ENCODE measurements at regions not wholly inside any gene's neighbourhood (a gene's known extent, or its start where the extent isn't known, plus 50 kb on each side); places are given as distances from the start of the nearest gene placed in this dataset.
"Not testable (repeated sequence)": the region's sequence is repeated elsewhere in the genome, so short reads cannot be mapped to it uniquely, and the experiment has no call there.

GRCh38 chr22:22124374-22124773 is 120.2 kb upstream of the VPREB1 start:
- no peak for TF ChIP-seq ZNF274 (IDR thresholded peaks at IDR 0.05; ENCODE audit: low read depth, low read length)

GRCh38 chr22:22123960-22124278 is 120.7 kb upstream of the VPREB1 start:
- no peak for TF ChIP-seq ZNF274 (IDR thresholded peaks at IDR 0.05; ENCODE audit: low read depth, low read length)
- no peak overlapping the region for H3K4me3 ChIP-seq (ENCODE audit: low read length)

More at GRCh38 chr22:22124374-22124773, 120.2 kb upstream of the VPREB1 start:
- no peak overlapping the region for H3K4me3 ChIP-seq (ENCODE audit: low read length)

- no peak for TF ChIP-seq ZNF274 (IDR thresholded peaks at IDR 0.05; ENCODE audit: low read depth, low read length)
- no peak overlapping the region for H3K4me3 ChIP-seq (ENCODE audit: low read length)
These were observed 121.2 kb upstream of the VPREB1 start for GRCh38 chr22:22123118-22123959.

GRCh38 chr22:22122348-22123117 is 122.1 kb upstream of the VPREB1 start:
- H3K4me3 ChIP-seq (ENCODE audit: low read length): no peak overlapping the region
- TF ChIP-seq ZNF274 (IDR thresholded peaks at IDR 0.05; ENCODE audit: low read depth, low read length): no peak

- H3K4me3 ChIP-seq (ENCODE audit: low read length): no peak overlapping the region
- no peak for TF ChIP-seq ZNF274 (IDR thresholded peaks at IDR 0.05; ENCODE audit: low read depth, low read length)
These were observed 123.1 kb upstream of the VPREB1 start for GRCh38 chr22:22121445-22121844.

GRCh38 chr22:22120160-22120559 is 124.4 kb upstream of the VPREB1 start:
- TF ChIP-seq ZNF274 (IDR thresholded peaks at IDR 0.05; ENCODE audit: low read depth, low read length): no peak
- no peak overlapping the region for H3K4me3 ChIP-seq (ENCODE audit: low read length)

- TF ChIP-seq ZNF274 (IDR thresholded peaks at IDR 0.05; ENCODE audit: low read depth, low read length): no peak
- H3K4me3 ChIP-seq (ENCODE audit: low read length): no peak overlapping the region
These were observed 125.6 kb upstream of the VPREB1 start for GRCh38 chr22:22118987-22119386.

- not testable (repeated sequence) for H3K4me3 ChIP-seq (ENCODE audit: low read length)
These were observed 126.6 kb upstream of the VPREB1 start for GRCh38 chr22:22117864-22118544.

- not testable (repeated sequence) for H3K4me3 ChIP-seq (ENCODE audit: low read length)
These were observed 127.4 kb upstream of the VPREB1 start for GRCh38 chr22:22116997-22117770.

- H3K4me3 ChIP-seq (ENCODE audit: low read length): no peak overlapping the region
These were observed 130.9 kb upstream of the VPREB1 start for GRCh38 chr22:22113701-22114100.

GRCh38 chr22:22112533-22113294 is 130.1 kb upstream of the TOP3B start:
- TF ChIP-seq ZNF274 (IDR thresholded peaks at IDR 0.05; ENCODE audit: low read depth, low read length): no peak

More at GRCh38 chr22:22113701-22114100, 130.9 kb upstream of the VPREB1 start:
- no peak for TF ChIP-seq ZNF274 (IDR thresholded peaks at IDR 0.05; ENCODE audit: low read depth, low read length)

GRCh38 chr22:22111983-22112382 is 129.4 kb upstream of the TOP3B start:
- no peak for TF ChIP-seq ZNF274 (IDR thresholded peaks at IDR 0.05; ENCODE audit: low read depth, low read length)
- H3K4me3 ChIP-seq (ENCODE audit: low read length): no peak overlapping the region

More at GRCh38 chr22:22112533-22113294, 130.1 kb upstream of the TOP3B start:
- H3K4me3 ChIP-seq (ENCODE audit: low read length): no peak overlapping the region

- H3K4me3 ChIP-seq (ENCODE audit: low read length): no peak overlapping the region
These were observed 128.7 kb upstream of the TOP3B start for GRCh38 chr22:22111267-22111751.

More at GRCh38 chr22:22111267-22111751, 128.7 kb upstream of the TOP3B start:
- no peak for TF ChIP-seq ZNF274 (IDR thresholded peaks at IDR 0.05; ENCODE audit: low read depth, low read length)
